PC-9 (cell line): ENCODE measurements at regions not wholly inside any gene's neighbourhood (a gene's known extent, or its start where the extent isn't known, plus 50 kb on each side); places are given as distances from the start of the nearest gene placed in this dataset.

Source experiments
- EZH2 ChIP-seq: fragments of 200-600 bp; sonication (generic); IDR thresholded peaks from 2 replicates; pipeline ENCODE4 v1.8.0; 2017; ENCODE audit warnings: antibody characterized with exemption, low read depth
- TF ChIP-seq, protein P1 (sequence below): fragments of 200-600 bp; sonication (generic); conservative IDR thresholded peaks from 2 replicates; pipeline ENCODE4 v1.6.1; 2017; ENCODE audit warnings: mixed run types, antibody characterized with exemption, mild to moderate bottlenecking, moderate library complexity

DNA sequence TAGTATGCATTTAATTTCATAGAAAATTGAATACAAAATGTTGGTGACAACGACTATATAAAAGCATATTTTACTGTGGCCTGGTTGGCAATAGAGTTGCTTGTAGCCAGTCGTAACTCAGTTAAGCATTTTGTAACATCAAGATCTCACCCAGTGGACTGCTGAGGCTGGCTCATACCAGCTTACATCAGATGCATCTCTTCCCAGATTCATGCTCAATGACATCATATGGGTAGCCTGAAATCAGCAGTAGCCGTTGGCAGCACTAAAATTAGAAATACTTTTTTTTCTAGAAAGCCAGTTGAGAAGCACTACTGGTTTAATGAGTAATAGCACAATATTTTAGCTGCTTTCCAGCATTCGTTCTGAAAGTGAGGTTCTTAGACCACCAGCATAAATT, 341.2 kb downstream of the TECRL start:
- no peak for TF ChIP-seq EZH2
- TF ChIP-seq, protein P1, sequence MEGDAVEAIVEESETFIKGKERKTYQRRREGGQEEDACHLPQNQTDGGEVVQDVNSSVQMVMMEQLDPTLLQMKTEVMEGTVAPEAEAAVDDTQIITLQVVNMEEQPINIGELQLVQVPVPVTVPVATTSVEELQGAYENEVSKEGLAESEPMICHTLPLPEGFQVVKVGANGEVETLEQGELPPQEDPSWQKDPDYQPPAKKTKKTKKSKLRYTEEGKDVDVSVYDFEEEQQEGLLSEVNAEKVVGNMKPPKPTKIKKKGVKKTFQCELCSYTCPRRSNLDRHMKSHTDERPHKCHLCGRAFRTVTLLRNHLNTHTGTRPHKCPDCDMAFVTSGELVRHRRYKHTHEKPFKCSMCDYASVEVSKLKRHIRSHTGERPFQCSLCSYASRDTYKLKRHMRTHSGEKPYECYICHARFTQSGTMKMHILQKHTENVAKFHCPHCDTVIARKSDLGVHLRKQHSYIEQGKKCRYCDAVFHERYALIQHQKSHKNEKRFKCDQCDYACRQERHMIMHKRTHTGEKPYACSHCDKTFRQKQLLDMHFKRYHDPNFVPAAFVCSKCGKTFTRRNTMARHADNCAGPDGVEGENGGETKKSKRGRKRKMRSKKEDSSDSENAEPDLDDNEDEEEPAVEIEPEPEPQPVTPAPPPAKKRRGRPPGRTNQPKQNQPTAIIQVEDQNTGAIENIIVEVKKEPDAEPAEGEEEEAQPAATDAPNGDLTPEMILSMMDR: no peak
